Activated CD4-positive, alpha-beta T cell treated with anti-CD3 and anti-CD28 coated beads for 36 hours (primary cell): ENCODE measurements at regions not wholly inside any gene's neighbourhood (a gene's known extent, or its start where the extent isn't known, plus 50 kb on each side); places are given as distances from the start of the nearest gene placed in this dataset.

ENCODE experiments used
- ATAC-seq: fragments of 200-7000 bp; cut with Tn5 transposase; one replicate; pipeline ENCODE4 v1.10.0; 2021; ENCODE audit warnings: mild to moderate bottlenecking, moderate library complexity
- CTCF ChIA-PET: fragments of 350-600 bp; sonication (Branson Sonifier 250); formaldehyde crosslinking; loops from one replicate; lab custom pipeline; 2021; ENCODE audit warnings: antibody characterized with exemption; lab: Charles Lee
- POLR2A ChIA-PET: fragments of 350-600 bp; sonication (Branson Sonifier 250); formaldehyde crosslinking; loops from one replicate; lab custom pipeline; 2021; ENCODE audit warnings: antibody characterized with exemption, inconsistent platforms; lab: Charles Lee
- DNase-seq: peaks from one replicate; pipeline ENCODE4 v3.0.0-alpha.2; 2020
- H3K27ac Mint-ChIP-seq: one replicate; pipeline ENCODE4 v1.8.0; 2021; ENCODE audit warnings: mixed read lengths
- H3K27me3 Mint-ChIP-seq: one replicate; pipeline ENCODE4 v1.8.0; 2021; ENCODE audit warnings: mixed read lengths
- H3K36me3 Mint-ChIP-seq: one replicate; pipeline ENCODE4 v1.8.0; 2021; ENCODE audit warnings: low read depth, mixed read lengths
- H3K4me1 Mint-ChIP-seq: one replicate; pipeline ENCODE4 v1.8.0; 2021; ENCODE audit warnings: mixed read lengths
- H3K4me3 Mint-ChIP-seq: one replicate; pipeline ENCODE4 v1.8.0; 2021; ENCODE audit warnings: mild to moderate bottlenecking, moderate library complexity, mixed read lengths
- H3K9me3 Mint-ChIP-seq: one replicate; pipeline ENCODE4 v1.8.0; 2021; ENCODE audit warnings: low read depth, mixed read lengths
- intact Hi-C, 2 experiments: fragments of 100-400 bp; cut with DNase I in 1 of 2; cut with micrococcal nuclease in 1 of 2; formaldehyde crosslinking; loops; one replicate each; pipeline versions ENCODE4 v1.14.2 to v1.15.1; 2022 to 2024; cut with DNase I, micrococcal nuclease

DNA sequence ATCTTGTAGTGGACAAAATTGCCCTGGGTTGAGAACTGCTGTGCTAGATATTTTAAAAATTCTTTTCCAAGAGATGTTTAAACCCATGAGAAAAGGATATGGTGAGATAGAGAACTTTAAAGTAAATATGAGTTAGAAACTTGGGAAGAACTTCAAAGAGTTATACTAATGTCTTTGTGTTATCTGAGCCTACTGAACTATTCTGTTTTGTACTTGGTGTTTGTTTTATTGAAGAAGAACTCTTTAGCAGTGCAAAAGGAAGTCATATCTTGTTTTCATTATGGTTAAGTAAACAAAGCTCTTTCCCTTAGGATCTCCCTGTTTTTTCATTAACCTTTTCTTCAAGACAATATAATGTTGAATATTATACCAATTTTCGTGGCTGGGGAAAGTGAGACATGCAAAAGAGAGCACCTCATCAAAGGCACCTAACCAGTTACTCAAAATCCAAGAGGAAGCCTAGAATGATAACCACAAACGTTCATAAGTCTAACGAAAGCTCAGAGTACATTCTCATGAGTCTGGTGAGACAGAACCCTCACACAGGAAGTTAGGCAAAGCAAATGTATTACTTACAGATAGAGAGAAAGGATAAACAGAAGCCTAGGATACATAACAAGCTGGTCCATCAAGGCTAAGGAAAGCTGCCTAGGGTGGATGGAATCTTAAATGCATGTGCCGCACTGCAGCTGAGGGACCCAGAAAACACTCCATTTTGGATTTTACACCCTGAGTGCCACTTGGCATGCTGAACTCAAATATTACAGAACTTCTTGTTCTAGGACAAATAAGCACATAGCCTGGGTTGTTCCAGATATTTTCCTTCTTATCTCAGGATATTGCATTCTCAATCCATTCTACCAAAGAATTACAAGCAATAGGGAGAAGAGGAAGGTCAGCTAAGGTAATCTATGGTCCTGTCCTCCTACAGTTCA, 112.5 kb upstream of the ANO3 start:
- peaks cover 2% of the 10 kb centered on the region for H3K9me3 Mint-ChIP-seq
- intact Hi-C loops, result no loop called here
- POLR2A ChIA-PET, result no interaction called here
- H3K27ac Mint-ChIP-seq, result no peak overlapping the region
- H3K36me3 Mint-ChIP-seq, result no peaks in the 10 kb centered on the region
- no peak overlapping the region for H3K4me3 Mint-ChIP-seq
- H3K27me3 Mint-ChIP-seq, result no peaks in the 10 kb centered on the region
- CTCF ChIA-PET, result interaction anchor here (1.5 kb wide), 1 partner anchor 9 kb away, joined by 3 read pairs; no protein-coding TSS in a partner anchor
- DNase-seq (no peak), ATAC-seq (no peak)
- H3K4me1 Mint-ChIP-seq, result no peaks in the 10 kb centered on the region

DNA sequence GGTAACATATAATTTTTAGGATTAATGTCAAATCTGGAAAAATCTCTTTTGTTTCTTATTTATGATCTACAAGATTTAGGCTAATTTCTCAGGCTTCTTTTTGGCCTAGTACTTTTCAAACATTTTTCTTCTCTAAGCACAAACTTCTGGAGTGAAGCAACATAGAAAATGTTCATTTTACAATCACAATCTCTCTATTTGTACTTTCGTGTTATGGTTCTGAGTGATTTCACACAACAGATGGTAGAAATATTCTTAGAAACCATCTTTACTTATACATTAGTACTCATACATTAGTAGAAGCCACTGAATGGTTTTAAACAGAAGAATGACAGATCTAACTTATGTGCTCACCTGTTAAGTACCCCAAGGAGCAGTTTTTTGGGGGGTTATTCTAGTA, 106.3 kb upstream of the ANO3 start:
- ATAC-seq, result no peak
- H3K27me3 Mint-ChIP-seq, result no peaks in the 10 kb centered on the region
- H3K36me3 Mint-ChIP-seq, result no peaks in the 10 kb centered on the region
- POLR2A ChIA-PET, result no interaction called here
- intact Hi-C loops, result no loop called here
- DNase-seq, result no peak
- H3K9me3 Mint-ChIP-seq, result no peaks in the 10 kb centered on the region
- CTCF ChIA-PET, result no interaction called here
- no peak overlapping the region for H3K4me3 Mint-ChIP-seq
- H3K27ac Mint-ChIP-seq, result no peak overlapping the region
- H3K4me1 Mint-ChIP-seq, result no peaks in the 10 kb centered on the region

DNA sequence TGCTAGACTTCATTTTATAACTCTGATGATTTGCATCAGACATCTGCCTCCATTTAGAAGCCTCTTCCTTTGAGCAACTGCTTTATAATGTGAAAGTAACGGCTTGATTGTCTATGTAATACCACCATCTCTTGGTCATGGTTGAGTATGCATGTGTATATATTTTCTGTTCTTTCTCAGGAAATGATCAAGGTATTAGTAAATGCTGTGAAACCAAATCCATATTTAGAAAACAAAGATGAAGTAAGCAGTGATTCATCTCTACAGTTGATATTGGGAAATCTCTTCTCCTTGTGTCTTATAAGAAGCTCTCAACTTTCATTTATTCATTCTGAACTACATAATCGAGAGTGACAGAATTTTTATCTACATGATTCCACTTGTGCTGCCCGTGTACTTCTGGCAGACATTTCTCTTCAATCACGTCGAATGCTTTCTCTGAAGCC, 104.6 kb upstream of the ANO3 start:
- CTCF ChIA-PET, result no interaction called here
- DNase-seq (no peak), ATAC-seq (no peak)
- Mint-ChIP-seq H3K27ac (no peak overlapping the region), H3K27me3 (no peaks in the 10 kb centered on the region), H3K4me3 (no peak overlapping the region), H3K36me3 (no peaks in the 10 kb centered on the region), H3K4me1 (no peaks in the 10 kb centered on the region), H3K9me3 (peaks cover 3% of the 10 kb centered on the region)
- POLR2A ChIA-PET, result no interaction called here
- intact Hi-C loops, result no loop called here

DNA sequence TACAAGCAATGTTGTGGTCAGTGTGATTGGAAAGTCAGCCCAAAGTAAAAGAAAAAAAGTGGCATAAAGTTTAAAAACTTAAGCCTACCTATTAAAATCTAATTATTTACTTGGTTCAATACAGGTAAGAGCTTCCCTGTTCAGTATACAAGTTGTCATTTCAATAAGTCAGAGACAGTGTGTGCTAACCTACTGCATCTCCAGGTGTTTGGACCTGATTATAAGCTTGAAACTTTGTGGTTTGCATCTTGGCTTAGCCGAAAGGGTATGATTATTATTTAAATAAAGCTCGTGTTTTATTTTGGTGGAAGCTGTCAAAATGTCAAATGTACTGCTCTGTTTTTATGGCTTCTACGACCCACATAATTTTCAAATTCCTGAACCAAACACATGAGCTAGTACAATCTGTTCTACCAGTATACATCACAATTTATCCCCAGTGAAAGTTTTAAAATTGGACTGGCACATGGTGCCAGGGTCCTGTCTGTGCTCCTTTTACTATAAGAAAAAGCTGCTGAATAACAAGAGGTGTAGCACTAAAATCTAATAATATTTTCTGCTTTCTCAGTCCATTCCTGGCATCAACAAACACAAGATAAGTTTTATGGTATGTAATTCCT, 103.9 kb upstream of the ANO3 start:
- CTCF ChIA-PET, result interaction anchor here (0.9 to 1.4 kb wide), 2 partner anchors 9 to 15 kb away, joined by 3 to 4 read pairs; no protein-coding TSS in a partner anchor
- no peak overlapping the region for H3K27ac Mint-ChIP-seq
- H3K4me1 Mint-ChIP-seq, result no peaks in the 10 kb centered on the region
- ATAC-seq, result no peak
- no peak for DNase-seq
- peaks cover 3% of the 10 kb centered on the region for H3K9me3 Mint-ChIP-seq
- intact Hi-C loops, result no loop called here
- POLR2A ChIA-PET, result no interaction called here
- no peaks in the 10 kb centered on the region for H3K27me3 Mint-ChIP-seq
- no peaks in the 10 kb centered on the region for H3K36me3 Mint-ChIP-seq
- no peak overlapping the region for H3K4me3 Mint-ChIP-seq

DNA sequence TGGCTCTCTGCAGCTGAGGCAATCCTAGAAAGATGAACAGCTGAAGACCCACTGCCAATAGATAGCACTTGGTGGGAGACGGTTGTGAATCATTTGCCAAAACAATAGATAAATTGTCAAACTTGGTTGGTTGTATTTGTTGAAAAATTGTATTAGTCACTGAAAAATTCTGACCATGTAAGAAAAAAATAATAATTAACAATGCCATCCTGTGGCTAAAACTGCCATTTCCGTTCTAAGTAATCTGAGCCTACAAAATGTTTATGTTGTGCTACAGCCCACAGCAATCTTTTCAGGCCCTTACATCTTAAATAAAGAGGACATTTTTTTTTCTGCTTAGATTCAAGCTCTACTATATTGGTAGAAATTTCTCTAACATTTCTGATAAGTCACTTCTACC, 103.2 kb upstream of the ANO3 start:
- DNase-seq, result no peak
- no peaks in the 10 kb centered on the region for H3K4me1 Mint-ChIP-seq
- H3K36me3 Mint-ChIP-seq, result no peaks in the 10 kb centered on the region
- H3K27me3 Mint-ChIP-seq, result no peaks in the 10 kb centered on the region
- ChIA-PET CTCF (interaction anchor here (1.4 kb wide), 1 partner anchor 16 kb away, joined by 4 read pairs; no protein-coding TSS in a partner anchor), POLR2A (no interaction called here)
- H3K9me3 Mint-ChIP-seq, result peaks cover 3% of the 10 kb centered on the region
- H3K27ac Mint-ChIP-seq, result no peak overlapping the region
- intact Hi-C loops, result no loop called here
- no peak for ATAC-seq
- H3K4me3 Mint-ChIP-seq, result no peak overlapping the region

DNA sequence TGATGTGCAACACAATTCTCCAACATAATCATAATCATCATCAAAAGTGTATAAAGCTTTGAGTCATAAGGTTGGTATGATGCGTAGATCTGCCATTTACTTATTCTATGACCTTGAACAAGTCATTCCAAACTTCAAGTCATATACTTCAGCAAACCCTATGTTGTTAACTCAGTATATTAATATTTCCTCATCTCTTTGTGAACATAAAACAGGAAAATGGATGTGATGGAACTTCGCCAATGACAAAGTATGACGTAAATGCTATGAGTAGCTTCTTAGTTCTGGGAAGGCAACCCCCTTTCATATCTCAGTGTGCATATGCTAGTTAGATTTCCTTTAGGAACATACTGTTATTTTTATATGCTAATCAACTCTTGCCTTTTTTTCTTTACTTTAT, 102.7 kb upstream of the ANO3 start:
- ChIA-PET POLR2A (no interaction called here), CTCF (interaction anchor here (1.4 kb wide), 1 partner anchor 17 kb away, joined by 4 read pairs; no protein-coding TSS in a partner anchor)
- Mint-ChIP-seq H3K36me3 (no peaks in the 10 kb centered on the region), H3K9me3 (peaks cover 3% of the 10 kb centered on the region), H3K27me3 (no peaks in the 10 kb centered on the region), H3K27ac (no peak overlapping the region), H3K4me3 (no peak overlapping the region), H3K4me1 (no peaks in the 10 kb centered on the region)
- DNase-seq (no peak), ATAC-seq (no peak)
- intact Hi-C loops, result no loop called here

DNA sequence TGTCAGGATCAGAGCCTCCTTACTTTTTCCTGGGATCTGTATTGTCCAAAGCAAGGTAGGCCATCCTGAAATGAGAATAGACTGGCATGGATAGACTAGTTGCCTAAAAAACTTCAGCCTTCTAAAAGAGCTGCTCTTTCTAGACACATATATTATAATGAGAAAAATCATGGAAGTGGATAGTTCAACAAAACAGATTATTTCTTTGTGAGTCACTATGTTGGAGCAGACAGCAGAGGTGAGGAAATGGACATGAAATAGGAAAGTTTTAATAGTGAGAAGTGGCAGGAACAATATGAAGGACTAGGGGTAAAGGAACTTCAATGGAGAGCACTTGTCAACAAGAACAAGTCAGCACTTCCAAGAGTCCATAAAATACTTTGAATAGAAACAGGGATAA, 101.9 kb upstream of the ANO3 start:
- H3K4me3 Mint-ChIP-seq, result no peak overlapping the region
- peaks cover 3% of the 10 kb centered on the region for H3K9me3 Mint-ChIP-seq
- no peaks in the 10 kb centered on the region for H3K27me3 Mint-ChIP-seq
- no peak overlapping the region for H3K27ac Mint-ChIP-seq
- no peaks in the 10 kb centered on the region for H3K4me1 Mint-ChIP-seq
- ATAC-seq (no peak), DNase-seq (no peak)
- ChIA-PET POLR2A (no interaction called here), CTCF (no interaction called here)
- no peaks in the 10 kb centered on the region for H3K36me3 Mint-ChIP-seq
- intact Hi-C loops, result no loop called here

DNA sequence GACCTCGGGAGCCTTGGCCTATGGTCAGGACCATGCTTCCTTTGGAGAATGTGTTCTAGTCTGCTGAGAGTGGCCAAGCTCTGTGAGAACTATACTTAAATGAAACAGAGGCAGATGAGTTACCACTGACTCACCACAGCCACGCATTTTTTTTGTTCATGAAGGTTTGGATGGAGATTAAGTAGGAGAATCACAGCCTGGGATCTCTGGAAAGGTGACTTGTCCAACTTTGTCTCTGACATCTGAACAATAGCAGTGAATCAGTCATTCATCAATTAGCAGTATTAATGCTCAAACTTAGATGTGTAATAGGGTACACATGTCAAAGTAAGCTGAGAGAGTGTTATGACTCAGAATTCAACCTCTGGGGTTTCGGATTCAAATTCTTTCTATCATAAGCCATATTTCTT, 100.7 kb upstream of the ANO3 start:
- peaks cover 3% of the 10 kb centered on the region for H3K9me3 Mint-ChIP-seq
- CTCF ChIA-PET, result interaction anchor here (0.6 kb wide), 1 partner anchor 14 kb away, joined by 3 read pairs; no protein-coding TSS in a partner anchor

DNA sequence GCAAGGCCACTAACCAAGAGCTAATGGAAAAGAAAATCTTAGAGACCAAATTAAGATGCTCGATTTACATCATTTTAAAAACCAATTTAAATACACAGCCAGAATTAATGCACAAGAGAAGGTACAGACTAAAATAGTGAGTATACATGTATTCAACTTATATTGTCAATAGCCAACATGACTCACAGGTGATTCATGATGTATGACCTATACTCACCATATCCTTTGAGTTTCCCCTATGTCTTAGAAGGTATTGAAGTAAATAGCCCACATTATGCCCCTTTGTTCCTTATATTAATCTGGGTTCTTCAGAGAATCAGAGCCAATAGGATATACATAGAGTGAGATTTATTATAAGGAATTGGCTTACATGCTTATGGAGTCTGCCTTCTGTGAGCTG, 97.5 kb upstream of the ANO3 start:
- intact Hi-C loops, result no loop called here
- CTCF ChIA-PET, result no interaction called here
- Mint-ChIP-seq H3K36me3 (no peaks in the 10 kb centered on the region), H3K27ac (no peak overlapping the region), H3K4me3 (no peak overlapping the region), H3K4me1 (no peaks in the 10 kb centered on the region), H3K27me3 (no peaks in the 10 kb centered on the region), H3K9me3 (peaks cover 6% of the 10 kb centered on the region)
- POLR2A ChIA-PET, result no interaction called here
- DNase-seq (no peak), ATAC-seq (no peak)

More for the DNA sequence above, 100.7 kb upstream of the ANO3 start:
- no peaks in the 10 kb centered on the region for H3K4me1 Mint-ChIP-seq
- H3K4me3 Mint-ChIP-seq, result no peak overlapping the region
- intact Hi-C loops, result no loop called here
- ATAC-seq (no peak), DNase-seq (no peak)
- H3K36me3 Mint-ChIP-seq, result no peaks in the 10 kb centered on the region
- no peaks in the 10 kb centered on the region for H3K27me3 Mint-ChIP-seq
- H3K27ac Mint-ChIP-seq, result no peak overlapping the region
- POLR2A ChIA-PET, result no interaction called here

DNA sequence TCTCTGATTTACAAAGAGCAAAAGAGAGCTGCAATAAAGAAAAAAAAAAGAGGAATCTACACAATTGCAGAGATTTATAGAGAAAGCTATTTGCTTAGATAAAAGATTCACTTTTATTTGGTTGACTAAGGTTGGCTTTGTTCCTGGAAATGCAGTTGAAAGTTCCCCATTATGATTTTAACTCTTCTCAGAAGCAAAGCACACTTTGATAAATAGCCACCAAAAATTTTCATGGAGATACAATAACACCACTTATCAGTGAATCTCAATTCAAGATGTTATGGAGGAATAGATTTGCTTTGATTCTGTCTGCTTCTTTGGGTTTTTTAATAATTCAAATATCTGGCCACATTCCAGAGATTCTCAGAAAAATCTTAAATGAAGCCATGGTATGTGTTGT, 88.5 kb upstream of the ANO3 start:
- Mint-ChIP-seq H3K27me3 (no peaks in the 10 kb centered on the region), H3K36me3 (no peaks in the 10 kb centered on the region), H3K4me1 (no peaks in the 10 kb centered on the region), H3K9me3 (peaks cover 6% of the 10 kb centered on the region), H3K27ac (no peak overlapping the region), H3K4me3 (no peak overlapping the region)
- no peak for ATAC-seq
- POLR2A ChIA-PET, result no interaction called here
- CTCF ChIA-PET, result no interaction called here
- intact Hi-C loops, result no loop called here
- no peak for DNase-seq

DNA sequence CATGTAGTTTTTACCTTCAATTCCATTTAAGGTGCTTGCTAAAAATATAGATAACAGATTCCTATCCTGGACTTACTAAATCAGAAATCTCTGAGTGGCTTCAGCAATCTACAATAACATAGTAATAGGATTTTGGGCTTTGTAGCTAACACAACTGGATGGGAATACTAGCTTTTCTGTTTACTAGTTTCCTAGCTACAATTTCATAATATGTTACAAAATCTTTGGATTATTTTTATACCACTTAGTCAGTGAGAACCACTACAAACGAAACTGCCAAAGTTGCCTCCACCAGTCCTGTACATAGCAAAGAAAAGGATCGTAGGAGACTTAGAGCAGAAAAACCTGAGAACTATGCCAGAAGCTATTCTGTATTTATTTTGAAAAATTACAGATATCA, 87.7 kb upstream of the ANO3 start:
- ChIA-PET CTCF (no interaction called here), POLR2A (no interaction called here)
- H3K4me1 Mint-ChIP-seq, result no peaks in the 10 kb centered on the region
- DNase-seq (no peak), ATAC-seq (no peak)
- intact Hi-C loops, result no loop called here
- H3K27ac Mint-ChIP-seq, result no peak overlapping the region
- no peaks in the 10 kb centered on the region for H3K27me3 Mint-ChIP-seq
- H3K9me3 Mint-ChIP-seq, result peaks cover 6% of the 10 kb centered on the region
- no peak overlapping the region for H3K4me3 Mint-ChIP-seq
- H3K36me3 Mint-ChIP-seq, result no peaks in the 10 kb centered on the region

DNA sequence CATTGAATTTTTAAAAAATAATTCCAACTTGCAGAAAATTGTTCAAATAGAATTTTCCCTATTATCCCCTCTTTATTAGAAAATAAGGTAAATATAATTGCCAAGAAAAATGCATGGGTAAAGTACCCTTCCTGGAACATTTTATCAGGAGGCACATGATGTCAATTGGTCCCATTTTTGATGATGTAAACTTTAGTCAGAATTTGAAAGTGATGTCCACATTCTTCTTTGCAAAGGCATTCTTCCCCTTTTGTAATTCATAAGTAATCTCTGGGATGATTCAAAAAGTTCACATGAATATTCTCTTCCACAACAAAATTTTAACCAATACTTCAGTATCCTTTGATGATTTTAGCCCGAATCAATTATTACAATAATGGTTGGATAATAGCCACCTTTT, 86.9 kb upstream of the ANO3 start:
- H3K36me3 Mint-ChIP-seq, result no peaks in the 10 kb centered on the region
- no peak overlapping the region for H3K4me3 Mint-ChIP-seq
- POLR2A ChIA-PET, result no interaction called here

More for the DNA sequence above, 86.9 kb upstream of the ANO3 start:
- Mint-ChIP-seq H3K27ac (no peak overlapping the region), H3K4me1 (no peaks in the 10 kb centered on the region), H3K9me3 (peaks cover 3% of the 10 kb centered on the region), H3K27me3 (no peaks in the 10 kb centered on the region)
- intact Hi-C loops, result no loop called here
- no peak for ATAC-seq
- DNase-seq, result no peak
- CTCF ChIA-PET, result interaction anchor here (0.6 kb wide), 1 partner anchor 13 kb away, joined by 3 read pairs; no protein-coding TSS in a partner anchor
